GM21360 (cell line): ENCODE measurements at regions not wholly inside any gene's neighbourhood (a gene's known extent, or its start where the extent isn't known, plus 50 kb on each side); places are given as distances from the start of the nearest gene placed in this dataset.

Source experiments
- ATAC-seq: cut with Tn5 transposase; IDR thresholded peaks from one replicate; pipeline ENCODE4 v1.9.1; 2021; ENCODE audit warnings: mild to moderate bottlenecking, moderate library complexity; ENCODE audit not compliant: unreplicated experiment

DNA sequence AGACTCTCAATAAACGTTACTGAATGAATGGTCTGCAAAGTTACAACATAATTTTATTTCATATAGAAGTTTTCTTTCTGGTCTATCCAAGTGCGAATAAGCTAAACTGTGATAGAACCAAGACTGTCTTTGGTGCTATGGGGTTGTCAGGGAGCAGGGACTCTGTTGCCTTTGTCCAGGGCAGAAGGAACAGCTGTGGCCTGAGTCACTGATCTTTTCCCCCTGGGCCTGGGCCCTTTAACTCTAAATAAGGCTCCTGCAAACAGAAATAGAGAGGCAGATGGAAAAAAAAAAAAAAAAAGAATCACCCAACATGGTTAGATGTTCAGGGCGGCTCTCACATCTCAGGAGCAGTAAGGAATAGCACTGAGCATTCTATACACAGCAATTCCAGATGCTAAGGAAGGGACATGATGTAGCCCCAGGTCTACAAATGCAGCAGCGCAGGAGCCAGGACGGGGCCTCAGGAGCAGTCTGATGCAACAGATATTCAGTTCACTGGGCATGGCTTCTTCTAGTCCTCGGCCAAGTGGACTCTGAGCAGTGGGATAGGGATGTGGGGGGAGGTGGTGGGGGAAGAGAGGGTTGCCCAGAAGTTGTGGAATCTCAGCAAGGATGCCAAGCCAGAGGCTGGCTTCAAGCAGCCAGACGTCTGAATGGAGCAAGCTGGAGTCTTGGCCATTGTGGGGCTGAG is 247.1 kb upstream of the SIX2 start:
- no peak for ATAC-seq

DNA sequence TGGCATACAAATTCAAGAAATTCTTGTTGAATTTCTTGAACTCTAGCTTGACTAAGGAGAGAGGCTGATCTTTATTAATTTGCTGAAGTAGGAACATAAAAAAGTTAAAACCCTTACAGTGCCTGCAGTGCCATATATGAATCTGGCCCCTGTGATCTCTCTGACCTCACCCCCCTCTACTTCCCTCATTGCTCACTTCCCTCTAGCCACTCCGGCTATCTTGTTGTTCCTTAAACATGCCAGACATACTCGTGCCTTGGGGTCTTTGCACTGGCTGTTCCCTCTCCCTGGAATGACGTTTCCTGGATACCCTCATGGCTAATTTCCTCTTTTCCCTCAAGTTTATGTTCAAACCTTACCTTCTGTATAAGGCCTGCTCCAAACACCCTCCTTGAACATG is 246.3 kb upstream of the SIX2 start:
- ATAC-seq = no peak

DNA sequence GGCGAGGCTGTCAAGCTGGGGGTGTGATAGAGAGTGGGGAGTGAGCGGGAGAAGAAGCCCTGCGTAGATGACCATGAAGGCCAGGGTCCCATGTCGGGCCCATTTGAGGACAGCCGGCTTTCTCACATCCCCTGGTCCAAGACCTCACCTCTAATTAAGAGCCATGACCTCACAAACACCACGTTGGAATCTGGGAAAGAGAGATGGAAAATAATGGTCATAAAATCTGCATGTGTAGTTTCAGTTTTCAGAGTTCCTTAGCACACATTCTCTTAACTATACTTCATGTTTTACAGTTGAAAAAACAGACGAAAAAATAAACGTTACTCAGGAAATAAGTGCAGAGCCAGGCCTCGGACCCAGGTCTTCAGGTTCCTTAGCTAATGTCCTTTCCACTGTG is 244.8 kb upstream of the SIX2 start:
- ATAC-seq = no peak

DNA sequence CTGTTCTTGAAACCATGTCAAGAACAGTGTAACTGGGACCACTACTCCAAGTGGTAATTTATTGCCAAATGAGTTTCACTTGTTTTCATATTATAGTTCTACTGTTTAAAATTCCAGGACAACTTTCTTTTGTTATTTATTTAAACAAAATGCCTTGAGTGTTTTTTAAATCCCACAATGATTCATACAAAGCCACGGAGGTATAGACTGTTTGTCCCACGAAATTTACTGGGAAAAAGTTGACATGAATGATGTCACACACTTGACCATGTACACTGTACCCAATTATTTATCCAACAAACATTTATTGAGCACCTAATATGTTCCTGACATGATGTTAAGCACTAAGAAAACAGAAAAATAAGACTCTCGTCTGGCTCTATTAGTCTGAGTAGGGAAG is 243.9 kb upstream of the SIX2 start:
- ATAC-seq = no peak

DNA sequence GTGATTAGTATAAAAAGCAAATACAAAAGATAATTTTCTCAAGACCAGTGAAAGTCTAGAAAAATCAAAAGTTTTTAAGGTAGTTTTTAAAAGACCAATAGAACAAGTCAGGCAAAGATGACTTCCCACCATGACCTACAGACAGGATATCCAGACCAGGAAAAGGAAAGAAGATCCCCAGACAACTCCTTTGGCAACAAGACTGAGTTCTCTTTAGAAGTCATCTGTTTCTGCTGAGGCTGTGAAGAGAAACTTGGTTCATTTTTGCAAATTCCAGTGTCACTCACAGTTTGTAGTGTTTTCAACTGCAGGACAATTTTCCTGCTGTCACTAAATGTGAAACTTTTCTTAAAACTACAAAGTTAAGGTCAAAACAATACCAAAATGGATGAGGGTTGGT is 240.9 kb upstream of the SIX2 start:
- ATAC-seq = no peak

DNA sequence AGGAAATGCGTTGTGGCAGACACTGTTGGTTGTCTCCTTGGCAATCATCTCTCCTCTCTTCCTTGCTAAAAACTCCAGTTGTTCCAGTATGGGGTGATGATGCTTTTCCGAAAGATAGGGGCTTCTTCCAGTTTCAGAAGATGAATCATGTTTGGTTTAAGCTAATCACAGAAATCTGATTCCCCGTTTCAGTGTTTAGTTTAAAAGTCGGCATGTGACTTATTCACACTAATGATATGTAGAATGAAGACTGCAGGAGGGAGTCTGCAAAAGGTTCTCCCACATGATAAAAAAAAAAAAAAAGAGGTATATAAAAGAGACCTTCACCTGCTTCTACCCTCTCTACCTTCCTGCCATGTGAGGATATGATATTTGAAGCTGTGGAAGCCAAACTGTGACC is 239.0 kb upstream of the SIX2 start:
- ATAC-seq = no peak

DNA sequence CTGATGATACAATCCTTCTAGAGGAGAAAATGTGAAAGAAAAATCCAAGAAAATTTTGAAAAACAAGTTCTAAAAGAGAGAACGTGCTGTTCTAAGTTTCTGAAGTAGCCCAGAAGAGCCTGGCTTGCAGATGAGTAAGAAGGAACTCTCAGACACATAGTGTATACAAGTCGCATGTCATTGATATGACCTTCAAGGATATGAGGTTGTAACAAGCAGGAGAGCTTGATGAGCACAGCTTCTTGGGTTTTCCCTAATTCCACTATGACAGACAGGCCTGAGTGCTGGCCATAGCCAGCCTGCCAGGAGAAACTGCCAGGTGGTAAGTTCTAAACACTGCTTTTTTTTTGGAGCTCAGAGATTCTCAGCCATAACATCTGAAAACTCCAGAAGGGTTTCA is 235.7 kb upstream of the SIX2 start:
- no peak for ATAC-seq

DNA sequence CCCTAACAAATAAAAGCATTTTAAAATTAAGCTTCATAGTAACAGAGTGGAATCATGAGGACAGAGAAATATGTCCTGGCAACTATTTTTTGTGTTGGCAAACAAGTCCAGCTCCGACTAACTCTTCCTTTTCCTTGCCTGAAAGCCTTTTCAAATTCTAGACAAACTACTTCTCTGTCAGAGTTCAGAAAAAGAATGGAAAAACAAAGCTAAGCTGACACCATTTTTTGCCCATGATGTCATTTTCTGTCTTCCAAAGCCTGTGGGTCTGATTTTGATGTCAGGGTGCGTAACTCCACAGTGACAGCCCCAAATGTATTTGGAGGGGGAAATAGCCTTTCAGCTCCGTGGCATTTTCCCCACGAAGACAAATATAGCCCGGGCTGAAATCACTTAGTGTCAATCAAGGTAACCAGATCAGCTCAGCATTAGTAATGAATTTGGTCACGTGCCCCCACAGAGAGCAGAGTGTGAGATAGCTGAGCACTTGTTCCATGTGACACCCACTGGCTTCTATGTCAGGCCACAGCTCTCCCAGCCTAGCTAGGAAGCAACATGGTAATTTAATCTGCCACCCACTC is 233.0 kb upstream of the SIX2 start:
- ATAC-seq = no peak

DNA sequence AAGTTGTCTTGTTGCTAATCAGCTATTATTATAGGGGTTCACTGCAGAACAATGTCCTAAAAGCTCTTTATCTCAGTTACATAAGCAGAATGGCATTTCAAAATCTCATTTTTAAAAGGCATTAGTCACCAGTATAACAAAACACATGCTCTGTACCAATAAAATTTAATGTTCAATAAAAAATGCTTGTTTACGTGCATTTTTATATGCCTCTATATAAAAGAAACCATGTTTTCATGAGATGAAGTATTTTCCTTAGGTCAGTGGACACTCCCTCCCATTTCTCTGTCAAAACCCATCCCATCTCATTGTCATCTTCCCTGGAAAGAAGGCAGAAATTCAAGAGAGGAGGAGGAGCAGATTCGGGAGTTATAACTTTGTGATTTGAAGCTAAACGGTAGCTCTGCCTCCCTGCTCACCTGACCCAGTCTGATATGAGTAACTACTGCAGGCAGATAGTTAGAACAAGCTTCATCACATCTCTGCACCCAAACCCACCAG is 231.9 kb upstream of the SIX2 start:
- ATAC-seq = no peak

DNA sequence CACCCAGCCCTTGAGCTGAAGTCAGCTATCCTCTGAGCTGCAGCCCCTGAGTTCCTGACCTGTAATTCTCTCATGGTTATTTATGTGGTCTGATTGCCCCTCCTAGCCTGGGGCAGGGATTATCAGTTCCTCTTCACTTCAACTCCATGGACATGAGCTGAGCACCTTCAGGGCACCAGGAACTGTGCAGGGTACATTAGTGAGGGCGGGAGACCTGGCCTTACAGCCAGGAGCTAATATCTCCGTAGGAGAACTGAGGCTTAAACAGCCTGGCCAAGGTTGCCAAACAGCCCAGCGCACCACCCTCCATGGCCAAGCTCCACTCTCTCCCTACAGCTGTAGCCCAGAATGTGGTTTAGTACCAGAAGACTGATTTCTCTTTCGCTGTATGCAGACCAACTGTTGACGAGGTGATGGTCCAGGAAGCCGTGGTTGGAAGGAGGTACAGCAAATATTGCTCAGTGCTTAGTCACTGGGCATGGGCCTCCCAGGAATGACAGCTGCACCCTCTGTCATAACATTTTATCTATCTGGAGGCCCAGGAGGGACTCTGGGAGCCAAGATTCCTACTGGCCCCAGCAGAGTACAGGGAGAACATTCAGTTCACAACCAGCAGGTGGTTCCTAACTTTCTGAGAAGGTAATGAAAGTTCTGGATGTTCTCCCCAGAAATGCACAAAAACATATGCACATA is 228.7 kb upstream of the SIX2 start:
- no peak for ATAC-seq

DNA sequence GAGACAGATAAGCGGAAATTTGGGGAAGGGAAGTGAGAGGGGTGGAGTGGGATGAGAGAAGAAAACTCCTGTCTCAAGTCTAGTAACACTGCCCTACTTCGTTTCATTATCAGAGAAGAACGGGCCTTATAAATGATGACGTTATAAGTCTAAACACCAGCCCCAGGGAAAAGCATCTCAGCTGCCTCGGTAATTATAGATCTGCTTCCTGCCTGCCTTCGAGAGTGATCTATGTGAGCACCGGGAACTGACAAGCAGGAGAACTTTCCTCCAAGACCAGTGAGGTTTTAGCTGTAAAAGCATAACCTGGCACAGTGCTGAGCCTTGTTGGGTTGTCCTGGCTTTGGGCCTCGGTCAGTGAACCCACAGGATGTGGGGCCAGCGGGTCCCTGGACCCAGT is 227.9 kb upstream of the SIX2 start:
- ATAC-seq = no peak

DNA sequence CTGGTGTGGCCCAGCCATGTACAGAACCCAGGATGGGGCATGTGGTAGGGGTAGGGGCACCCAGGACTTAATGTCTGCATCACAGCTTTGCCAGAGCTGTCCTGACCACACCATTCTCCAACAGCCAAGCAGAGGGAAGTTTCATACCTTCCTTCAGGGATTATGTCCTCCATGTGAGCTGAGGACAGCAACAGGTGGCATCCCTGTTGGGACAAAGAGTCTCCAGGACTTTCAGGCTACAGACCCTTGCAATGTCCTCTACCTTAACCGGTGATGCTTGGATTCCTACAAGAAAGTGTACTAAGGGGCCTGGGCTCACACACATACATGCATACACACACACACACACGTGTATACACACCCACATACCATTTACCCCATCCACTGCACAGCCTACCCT is 227.0 kb upstream of the SIX2 start:
- ATAC-seq = no peak

DNA sequence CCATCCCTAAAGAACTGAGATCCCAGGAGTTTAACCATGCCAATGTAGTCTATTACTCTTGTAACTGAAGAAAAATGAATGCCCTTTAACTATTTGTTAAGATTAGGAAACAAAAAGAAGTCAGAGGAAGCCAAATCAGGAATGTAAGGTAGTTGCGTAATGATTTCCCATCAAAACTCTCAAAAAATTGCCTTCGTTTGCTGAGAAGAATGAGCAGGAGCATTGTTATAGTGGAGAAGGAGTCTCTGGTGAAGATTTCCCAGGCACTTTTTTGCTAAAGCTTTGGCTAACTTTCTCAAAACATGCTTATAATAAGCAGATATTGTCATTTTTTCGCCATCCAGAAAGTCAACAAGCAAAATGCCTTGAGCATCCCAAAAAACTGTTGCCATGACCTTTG is 224.0 kb upstream of the SIX2 start:
- no peak for ATAC-seq

DNA sequence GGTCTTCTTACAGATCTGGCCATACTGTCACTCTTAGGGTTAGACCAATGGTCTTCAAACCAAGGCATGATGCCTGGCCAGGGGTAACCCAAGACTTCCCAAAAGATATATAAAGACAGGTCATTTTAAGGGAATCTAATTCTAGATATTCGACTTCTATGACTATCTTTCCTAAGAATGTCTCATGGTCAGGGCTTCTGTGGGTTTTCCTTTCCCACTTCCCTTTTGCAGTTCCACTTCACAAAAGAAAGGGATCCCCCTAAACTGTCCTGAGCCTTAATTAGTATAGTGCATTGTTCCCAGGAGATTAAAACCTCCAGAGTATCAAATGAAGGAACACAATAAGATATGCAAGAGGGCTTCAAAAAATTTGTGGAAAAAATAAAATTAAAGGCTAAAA is 223.6 kb upstream of the SIX2 start:
- ATAC-seq = no peak

DNA sequence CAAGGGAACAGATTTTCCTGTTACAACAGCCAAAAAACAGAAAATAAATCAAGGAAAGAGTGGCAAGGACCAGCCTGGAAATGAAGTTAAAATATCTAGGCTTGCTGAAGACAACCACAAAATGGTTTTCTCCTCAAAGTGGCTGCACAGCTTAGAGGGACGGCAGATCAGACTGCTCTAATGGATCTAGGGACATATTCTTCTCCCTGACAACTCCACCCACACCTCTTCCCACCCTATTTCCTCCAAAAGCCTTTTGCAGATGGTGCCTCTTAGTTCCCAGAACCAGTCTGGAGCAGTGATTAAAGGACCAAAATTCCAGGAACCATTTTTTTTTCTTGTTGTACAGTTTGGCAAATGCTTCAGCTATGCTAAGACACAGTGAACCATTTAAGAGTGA is 220.2 kb upstream of the SIX2 start:
- ATAC-seq = no peak

DNA sequence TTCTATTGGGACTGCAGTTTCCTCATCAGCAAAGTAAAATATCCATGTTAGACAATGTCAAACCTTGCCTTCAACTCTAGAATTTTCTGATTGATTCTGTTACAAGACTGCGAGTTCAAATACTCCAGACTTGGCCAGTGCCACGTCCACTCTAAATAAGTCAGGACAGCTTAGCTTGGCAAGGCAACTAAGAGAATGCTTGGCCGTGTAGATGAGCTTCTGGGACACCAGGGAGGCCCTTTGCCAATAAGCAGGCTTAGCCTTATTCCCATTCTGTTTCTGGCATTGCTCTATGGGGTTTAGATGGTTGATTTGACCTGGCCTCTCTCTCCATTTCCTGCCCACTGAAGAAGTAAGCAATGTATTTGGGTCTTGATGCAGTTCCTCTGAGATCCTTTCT is 218.1 kb upstream of the SIX2 start:
- no peak for ATAC-seq

DNA sequence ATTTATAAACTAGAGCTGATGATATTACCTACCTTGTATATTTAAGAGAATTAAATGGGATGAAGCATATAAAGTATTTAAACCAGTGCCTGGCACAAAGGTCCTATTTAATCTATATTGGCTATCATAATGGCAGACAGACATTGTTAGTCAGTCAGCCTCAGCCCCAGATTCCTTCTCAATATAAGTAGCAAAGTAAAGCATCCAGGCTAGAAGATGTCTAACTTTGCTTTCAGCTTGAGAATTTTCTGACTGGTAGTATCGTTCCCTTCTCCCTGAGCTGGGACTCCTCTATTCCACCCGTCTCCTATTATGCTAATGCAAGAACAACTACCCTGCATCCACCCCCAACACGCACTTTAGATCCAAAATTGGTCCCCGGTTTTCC is 215.7 kb upstream of the SIX2 start:
- ATAC-seq = no peak

DNA sequence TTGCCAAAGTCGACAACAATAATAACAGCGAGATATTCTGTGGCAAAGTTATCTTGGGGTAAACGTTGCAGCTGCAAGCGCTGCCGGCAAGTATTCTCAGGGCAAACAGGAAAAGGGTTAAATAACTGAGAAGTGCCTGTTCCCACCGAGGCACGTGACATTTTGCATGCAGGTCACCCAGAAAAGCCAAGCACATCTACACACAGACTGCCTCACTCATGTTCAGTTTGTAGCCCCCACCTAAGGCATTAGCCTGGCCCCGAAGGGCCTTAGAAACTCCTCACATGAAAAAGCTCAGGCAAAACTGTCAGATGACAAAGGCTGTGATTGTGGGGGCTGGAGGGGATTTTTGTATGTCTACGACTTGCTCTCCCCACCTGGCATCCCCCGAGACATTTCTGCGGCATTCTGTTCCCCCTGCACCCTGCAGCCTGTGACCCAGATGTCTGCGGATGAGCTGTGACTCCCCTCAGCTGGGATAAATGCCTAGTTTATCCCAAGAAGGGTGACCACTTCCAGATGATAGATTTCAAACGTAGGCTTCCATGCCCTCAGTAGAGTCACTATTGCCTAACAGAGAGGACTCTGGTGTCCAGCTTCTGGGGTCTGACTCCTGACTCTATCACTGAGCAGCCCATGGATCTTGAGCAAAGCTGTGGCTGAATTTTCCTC is 215.2 kb upstream of the SIX2 start:
- peak; percentile 41 for ATAC-seq

DNA sequence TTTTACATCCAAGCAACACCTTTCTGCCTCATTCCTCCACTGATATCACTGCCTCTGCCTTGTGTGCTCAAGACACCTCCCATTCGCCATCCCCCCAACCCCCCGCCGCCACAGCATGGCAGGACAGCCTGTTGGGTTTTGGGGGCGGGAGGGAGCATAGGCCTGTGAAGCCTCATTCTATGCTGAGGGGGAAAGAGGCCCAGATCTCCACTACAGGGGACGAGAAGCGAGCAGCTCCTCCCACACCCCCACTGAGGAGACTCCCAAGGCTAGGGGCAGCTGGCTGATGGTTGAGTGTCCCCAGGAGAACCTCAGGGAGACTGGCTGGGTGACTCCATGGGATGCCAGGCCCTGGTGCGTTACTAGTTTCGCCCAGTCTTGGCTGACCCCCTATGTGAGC is 214.3 kb upstream of the SIX2 start:
- ATAC-seq = no peak

DNA sequence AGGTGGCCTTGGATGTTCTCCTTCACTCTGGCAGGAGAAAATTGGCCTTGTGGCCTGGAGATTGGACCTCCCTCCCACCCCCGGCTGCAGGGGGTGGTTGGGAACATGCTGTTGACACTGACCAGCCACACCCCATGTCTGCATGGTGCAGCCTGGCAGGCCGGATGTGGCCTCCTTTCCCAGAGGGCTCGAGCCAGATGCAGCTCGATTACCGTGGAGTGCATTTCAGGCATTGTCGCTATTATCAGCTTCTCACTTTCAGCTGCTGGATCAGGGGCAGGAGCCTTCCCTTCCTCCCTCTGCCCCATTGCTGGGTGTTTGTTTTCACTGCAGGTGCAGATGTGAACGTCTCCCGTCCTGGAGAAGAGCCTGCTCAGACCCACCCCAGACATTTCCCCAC is 211.0 kb upstream of the SIX2 start:
- ATAC-seq = no peak

DNA sequence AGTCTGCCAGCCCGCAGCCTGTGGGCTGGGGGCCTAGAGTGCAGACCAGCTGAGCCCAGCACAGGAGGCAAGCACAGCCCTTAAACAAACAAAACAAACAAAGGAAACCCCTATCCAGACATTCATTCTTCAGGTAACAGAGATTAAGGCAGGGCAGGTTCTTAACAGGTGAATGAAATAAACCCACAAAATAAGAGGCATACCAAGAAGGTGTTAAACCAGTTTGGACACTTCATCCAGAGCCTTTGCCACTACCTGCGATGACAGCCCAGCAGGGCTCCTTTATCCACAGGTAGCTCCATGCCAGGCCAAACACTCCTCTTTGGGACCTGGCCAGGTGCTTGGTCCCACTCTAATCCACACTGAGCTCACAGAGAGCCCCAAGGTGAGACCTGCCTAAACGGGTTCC is 209.7 kb upstream of the SIX2 start:
- no peak for ATAC-seq

DNA sequence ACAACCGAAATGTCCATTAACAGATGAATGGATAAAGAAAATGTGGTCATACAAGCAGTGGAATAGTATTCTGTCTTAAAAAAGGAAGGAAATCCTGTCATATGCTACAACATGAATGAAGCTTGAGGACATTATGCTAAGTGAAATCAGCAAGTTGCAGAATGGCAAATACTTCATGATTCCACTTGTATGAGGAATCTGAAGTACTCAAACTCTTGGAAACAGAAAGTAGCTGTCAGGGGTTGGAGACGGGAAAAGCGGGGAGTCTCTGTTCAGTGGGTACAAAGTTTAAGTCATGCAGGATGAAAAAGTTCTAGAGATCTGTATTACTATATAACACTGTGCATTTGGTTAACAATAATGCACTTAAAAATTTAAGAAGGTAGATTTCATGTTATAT is 209.0 kb upstream of the SIX2 start:
- no peak for ATAC-seq
